Fibroblast of the aortic adventitia (primary cell): ENCODE measurements at regions not wholly inside any gene's neighbourhood (a gene's known extent, or its start where the extent isn't known, plus 50 kb on each side); places are given as distances from the start of the nearest gene placed in this dataset.

ENCODE experiments used
- DNase-seq: peaks from one replicate; pipeline ENCODE4 v3.0.0-alpha.2; 2010; ENCODE audit warnings: low read depth
- H3K4me3 ChIP-seq: 2 replicates; pipeline ENCODE4 v1.5.1; 2011; ENCODE audit warnings: low read depth, mild to moderate bottlenecking, control low read depth, low read length, moderate library complexity
- CTCF ChIP-seq: IDR thresholded peaks from 2 replicates; pipeline ENCODE4 v1.5.1; 2011; ENCODE audit warnings: mild to moderate bottlenecking, low read length, control low read depth, inconsistent platforms; ENCODE audit not compliant: insufficient read depth

GRCh38 chr15:95431518-95431917 is 899.0 kb upstream of the NR2F2 start:
- H3K4me3 ChIP-seq, result no peak overlapping the region
- TF ChIP-seq CTCF, result no peak
- no peak for DNase-seq

GRCh38 chr15:95432878-95433405 is 897.6 kb upstream of the NR2F2 start:
- DNase-seq, result peak; percentile 61
- TF ChIP-seq CTCF, result no peak
- H3K4me3 ChIP-seq, result no peak overlapping the region

- no peak for TF ChIP-seq CTCF
- peak; percentile 64 for DNase-seq
- no peak overlapping the region for H3K4me3 ChIP-seq
These were observed 890.6 kb upstream of the NR2F2 start for GRCh38 chr15:95439922-95440376.

GRCh38 chr15:95440712-95441111 is 889.8 kb upstream of the NR2F2 start:
- H3K4me3 ChIP-seq, result no peak overlapping the region
- no peak for TF ChIP-seq CTCF
- DNase-seq, result no peak

GRCh38 chr15:95442107-95442719 is 888.3 kb upstream of the NR2F2 start:
- DNase-seq, result no peak
- H3K4me3 ChIP-seq, result no peak overlapping the region
- TF ChIP-seq CTCF, result no peak

- no peak for DNase-seq
- no peak overlapping the region for H3K4me3 ChIP-seq
- TF ChIP-seq CTCF, result no peak
These were observed 885.6 kb upstream of the NR2F2 start for GRCh38 chr15:95444860-95445259.

GRCh38 chr15:95446854-95447253 is 883.6 kb upstream of the NR2F2 start:
- no peak for TF ChIP-seq CTCF
- H3K4me3 ChIP-seq, result no peak overlapping the region
- DNase-seq, result no peak
